GM23338 (cell line): ENCODE measurements at regions not wholly inside any gene's neighbourhood (a gene's known extent, or its start where the extent isn't known, plus 50 kb on each side); places are given as distances from the start of the nearest gene placed in this dataset.

Experiments
- ATAC-seq: fragments of 200-7000 bp; cut with Tn5 transposase; 3 replicates; pipeline ENCODE4 v1.9.1; 2020
- DNase-seq: peaks from one replicate; pipeline ENCODE4 v3.0.0-alpha.2; 2015; ENCODE audit warnings: low spot score
- H2AFZ ChIP-seq: fragments of 200-600 bp; sonication (generic); 2 replicates; pipeline ENCODE4 v1.8.0; 2016; ENCODE audit warnings: antibody characterized with exemption, mild to moderate bottlenecking, moderate library complexity
- H3F3A ChIP-seq: fragments of 200-600 bp; sonication (generic); replicated peaks from 2 replicates; pipeline ENCODE4 v1.8.0; 2017; ENCODE audit warnings: antibody characterized with exemption, mixed run types, low read depth
- H3K27ac ChIP-seq: fragments of 200-600 bp; sonication (generic); 2 replicates; pipeline ENCODE4 v1.6.1; 2016; ENCODE audit warnings: low read depth
- H3K27me3 ChIP-seq: fragments of 200-600 bp; sonication (generic); 2 replicates; pipeline ENCODE4 v1.8.0; 2016; ENCODE audit warnings: mild to moderate bottlenecking, mixed run types, moderate library complexity; ENCODE audit not compliant: insufficient read depth
- H3K36me3 ChIP-seq: fragments of 200-600 bp; sonication (generic); 2 replicates; pipeline ENCODE4 v1.8.0; 2016; ENCODE audit warnings: mild to moderate bottlenecking; ENCODE audit not compliant: insufficient read depth
- H3K4me1 ChIP-seq: fragments of 200-600 bp; sonication (generic); 2 replicates; pipeline ENCODE4 v1.8.0; 2016; ENCODE audit warnings: mild to moderate bottlenecking, moderate library complexity; ENCODE audit not compliant: insufficient read depth
- H3K4me2 ChIP-seq: fragments of 200-600 bp; sonication (generic); 2 replicates; pipeline ENCODE4 v1.7.1; 2017; ENCODE audit warnings: mixed run types
- H3K4me3 ChIP-seq: fragments of 200-600 bp; sonication (generic); 2 replicates; pipeline ENCODE4 v1.6.1; 2016; ENCODE audit warnings: mixed run types
- H3K79me2 ChIP-seq: fragments of 200-600 bp; sonication (generic); replicated peaks from 2 replicates; pipeline ENCODE4 v1.8.0; 2017; ENCODE audit warnings: mild to moderate bottlenecking; ENCODE audit not compliant: insufficient read depth
- H3K9me2 ChIP-seq: fragments of 200-600 bp; sonication (generic); 2 replicates; pipeline ENCODE4 v1.8.0; 2017; ENCODE audit not compliant: insufficient read depth
- H4K20me1 ChIP-seq: fragments of 200-600 bp; sonication (generic); replicated peaks from 2 replicates; pipeline ENCODE4 v1.8.0; 2017; ENCODE audit warnings: mild to moderate bottlenecking; ENCODE audit not compliant: insufficient read depth
- H3K27ac Mint-ChIP-seq: 2 replicates; pipeline ENCODE4 v1.8.0; 2020; ENCODE audit warnings: inconsistent platforms, mild to moderate bottlenecking, moderate library complexity, mixed read lengths
- H3K27me3 Mint-ChIP-seq: 3 replicates; pipeline ENCODE4 v1.8.0; 2022; ENCODE audit warnings: low read depth, mild to moderate bottlenecking, moderate library complexity, mixed read lengths, inconsistent platforms; ENCODE audit not compliant: insufficient read depth, poor library complexity
- H3K36me3 Mint-ChIP-seq: 3 replicates; pipeline ENCODE4 v1.8.0; 2021; ENCODE audit warnings: low read depth, mild to moderate bottlenecking, inconsistent platforms, moderate library complexity, mixed read lengths
- H3K4me1 Mint-ChIP-seq: 3 replicates; pipeline ENCODE4 v1.8.0; 2020; ENCODE audit warnings: mild to moderate bottlenecking, inconsistent platforms, mixed read lengths
- H3K4me3 Mint-ChIP-seq: 3 replicates; pipeline ENCODE4 v1.8.0; 2021; ENCODE audit warnings: moderate library complexity, mild to moderate bottlenecking, inconsistent platforms, mixed read lengths
- H3K9me3 Mint-ChIP-seq: 3 replicates; pipeline ENCODE4 v1.8.0; 2020; ENCODE audit warnings: moderate library complexity, mild to moderate bottlenecking, inconsistent platforms, mixed read lengths
- CREB1 ChIP-seq: fragments of 250-450 bp; sonication (Bioruptor Pico); IDR thresholded peaks from 2 replicates; pipeline ENCODE4 v1.5.0; 2020; ENCODE audit warnings: low read depth, mild to moderate bottlenecking, moderate library complexity
- CTCF ChIP-seq, 2 experiments: fragments of 200-600 bp in 1 of 2; sonication (generic) in 1 of 2; conservative IDR thresholded peaks; 2 replicates each; pipeline versions ENCODE4 v1.5.1 to v1.6.1; 2016 to 2017; ENCODE audit warnings: antibody characterized with exemption in 2 of 2, low read depth in 2 of 2, mild to moderate bottlenecking in 2 of 2, moderate library complexity in 1 of 2
- ETS1 ChIP-seq: IDR thresholded peaks from 2 replicates; pipeline ENCODE4 v1.6.1; 2016; ENCODE audit warnings: antibody characterized with exemption
- EZH2 ChIP-seq: fragments of 200-600 bp; sonication (generic); IDR thresholded peaks from one replicate; pipeline ENCODE4 v1.8.0; 2017; ENCODE audit warnings: antibody characterized with exemption, mild to moderate bottlenecking, low read depth; ENCODE audit not compliant: unreplicated experiment
- EZH2phosphoT487 ChIP-seq: fragments of 200-600 bp; sonication (generic); IDR thresholded peaks from one replicate; pipeline ENCODE4 v1.8.1; 2018; ENCODE audit warnings: antibody characterized with exemption; ENCODE audit not compliant: unreplicated experiment
- JUNB ChIP-seq: IDR thresholded peaks from one replicate; pipeline ENCODE4 v1.6.1; 2016; ENCODE audit warnings: antibody characterized with exemption; ENCODE audit not compliant: unreplicated experiment
- NANOG ChIP-seq: IDR thresholded peaks from 2 replicates; pipeline ENCODE4 v1.6.1; 2016; ENCODE audit warnings: antibody characterized with exemption, borderline replicate concordance
- POLR2AphosphoS5 ChIP-seq: IDR thresholded peaks from 2 replicates; pipeline ENCODE4 v1.6.1; 2016; ENCODE audit warnings: antibody characterized with exemption, low read depth
- REST ChIP-seq: IDR thresholded peaks from one replicate; pipeline ENCODE4 v1.6.1; 2018; ENCODE audit warnings: antibody characterized with exemption; ENCODE audit not compliant: unreplicated experiment
- ZNF114 ChIP-seq: fragments of 250-450 bp; sonication (Bioruptor Pico); IDR thresholded peaks from 2 replicates; pipeline ENCODE4 v1.5.0; 2020; ENCODE audit warnings: mild to moderate bottlenecking, moderate library complexity
- ZNF331 ChIP-seq: fragments of 250-450 bp; sonication (Bioruptor Pico); IDR thresholded peaks from 2 replicates; pipeline ENCODE4 v1.5.0; 2020; ENCODE audit warnings: low read depth, mild to moderate bottlenecking, moderate library complexity
- ZNF462 ChIP-seq: fragments of 250-450 bp; sonication (Bioruptor Pico); IDR thresholded peaks from 2 replicates; pipeline ENCODE4 v1.5.0; 2020; ENCODE audit warnings: mild to moderate bottlenecking, moderate library complexity

- ATAC-seq (no peak), DNase-seq (no peak)
- no peaks in the 10 kb centered on the region for H3K9me2 ChIP-seq
- H3K4me1 ChIP-seq = no peaks in the 10 kb centered on the region
- no peaks in the 10 kb centered on the region for H3F3A ChIP-seq
- no peak overlapping the region for H3K27ac Mint-ChIP-seq
- no peaks in the 10 kb centered on the region for H3K4me1 Mint-ChIP-seq
- no peak overlapping the region for H3K4me2 ChIP-seq
- H3K27ac ChIP-seq = no peak overlapping the region
- TF ChIP-seq POLR2AphosphoS5 = no peak
- no peak for TF ChIP-seq EZH2phosphoT487
- TF ChIP-seq REST = no peak
- TF ChIP-seq CTCF (conservative IDR thresholded peaks at IDR 0.05; ENCODE audit: low read depth in 2 of 2) = no peak
- no peak for TF ChIP-seq NANOG
- TF ChIP-seq JUNB = no peak
- TF ChIP-seq ZNF114 = no peak
- TF ChIP-seq CREB1 (CRISPR knock-in tag) = no peak
- TF ChIP-seq EZH2 = no peak
- TF ChIP-seq ETS1 = no peak
- no peak for TF ChIP-seq ZNF331
- TF ChIP-seq ZNF462 = no peak
- no peaks in the 10 kb centered on the region for H3K36me3 ChIP-seq
- H3K79me2 ChIP-seq = no peaks in the 10 kb centered on the region
- H4K20me1 ChIP-seq = no peaks in the 10 kb centered on the region
- no peak overlapping the region for H2AFZ ChIP-seq
- H3K27me3 ChIP-seq = no peaks in the 10 kb centered on the region
- H3K4me3 ChIP-seq = no peak overlapping the region
- H3K4me3 Mint-ChIP-seq = no peak overlapping the region
- peaks cover 7% of the 10 kb centered on the region; the same call in 1 of the 3 replicates for H3K9me3 Mint-ChIP-seq
- H3K36me3 Mint-ChIP-seq = peaks cover 4% of the 10 kb centered on the region; the same call in 1 of the 3 replicates
- H3K27me3 Mint-ChIP-seq = peaks cover 2% of the 10 kb centered on the region
These were observed 688.8 kb upstream of the ALCAM start for GRCh38 chr3:104677932-104678331.
